ENCODE measurements at regions not wholly inside any gene's neighbourhood (a gene's known extent, or its start where the extent isn't known, plus 50 kb on each side); places are given as distances from the start of the nearest gene placed in this dataset.

DNA sequence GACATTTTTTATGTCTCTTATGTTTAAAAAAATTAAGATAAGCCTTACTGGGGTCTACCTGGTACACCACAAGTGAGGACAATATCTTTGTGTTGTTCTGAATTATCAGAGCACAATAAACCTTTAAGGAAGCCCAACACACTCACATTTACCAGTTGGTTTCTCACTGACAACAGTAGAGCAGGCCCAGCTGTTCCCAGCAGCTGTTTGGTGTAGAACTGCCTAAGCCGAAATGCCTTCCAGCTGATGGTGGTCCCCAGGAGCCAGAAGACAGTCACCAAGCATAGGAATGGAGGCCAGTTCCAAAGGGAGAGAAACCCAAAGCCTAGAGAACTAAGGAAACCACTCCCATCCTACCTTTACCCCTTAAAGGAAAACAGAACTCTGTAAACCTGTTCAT is 428.6 kb upstream of the CAMK1G start:
- TF ChIP-seq, protein P1, sequence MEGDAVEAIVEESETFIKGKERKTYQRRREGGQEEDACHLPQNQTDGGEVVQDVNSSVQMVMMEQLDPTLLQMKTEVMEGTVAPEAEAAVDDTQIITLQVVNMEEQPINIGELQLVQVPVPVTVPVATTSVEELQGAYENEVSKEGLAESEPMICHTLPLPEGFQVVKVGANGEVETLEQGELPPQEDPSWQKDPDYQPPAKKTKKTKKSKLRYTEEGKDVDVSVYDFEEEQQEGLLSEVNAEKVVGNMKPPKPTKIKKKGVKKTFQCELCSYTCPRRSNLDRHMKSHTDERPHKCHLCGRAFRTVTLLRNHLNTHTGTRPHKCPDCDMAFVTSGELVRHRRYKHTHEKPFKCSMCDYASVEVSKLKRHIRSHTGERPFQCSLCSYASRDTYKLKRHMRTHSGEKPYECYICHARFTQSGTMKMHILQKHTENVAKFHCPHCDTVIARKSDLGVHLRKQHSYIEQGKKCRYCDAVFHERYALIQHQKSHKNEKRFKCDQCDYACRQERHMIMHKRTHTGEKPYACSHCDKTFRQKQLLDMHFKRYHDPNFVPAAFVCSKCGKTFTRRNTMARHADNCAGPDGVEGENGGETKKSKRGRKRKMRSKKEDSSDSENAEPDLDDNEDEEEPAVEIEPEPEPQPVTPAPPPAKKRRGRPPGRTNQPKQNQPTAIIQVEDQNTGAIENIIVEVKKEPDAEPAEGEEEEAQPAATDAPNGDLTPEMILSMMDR (conservative IDR thresholded peaks at IDR 0.05; ENCODE audit: low read length): no peak
- TF ChIP-seq EZH2phosphoT487 (IDR thresholded peaks at IDR 0.05; ENCODE audit: borderline replicate concordance): no peak

All from Loucy (cell line).